Lower leg skin (tissue), 3 donors: ENCODE measurements at regions not wholly inside any gene's neighbourhood (a gene's known extent, or its start where the extent isn't known, plus 50 kb on each side); places are given as distances from the start of the nearest gene placed in this dataset.

Experiments
- CTCF ChIP-seq, 3 donors: fragments of 450-650 bp; IDR thresholded peaks; one replicate each; pipeline ENCODE4 v1.5.1; 2016; ENCODE audit warnings: antibody characterized with exemption in 3 of 3, mild to moderate bottlenecking in 3 of 3, moderate library complexity in 2 of 3
- POLR2A ChIP-seq, 2 donors: fragments of 450-650 bp; IDR thresholded peaks; one replicate each; pipeline ENCODE4 v1.6.1; 2016 to 2017; ENCODE audit warnings: antibody characterized with exemption in 2 of 2, mild to moderate bottlenecking in 1 of 2, moderate library complexity in 1 of 2

- TF ChIP-seq CTCF (IDR thresholded peaks at IDR 0.05) (no peak), POLR2A (IDR thresholded peaks at IDR 0.05) (no peak)
These were observed 121.9 kb downstream of the HLX start for GRCh38 chr1:221001167-221001566.
